ENCODE measurements at regions not wholly inside any gene's neighbourhood (a gene's known extent, or its start where the extent isn't known, plus 50 kb on each side); places are given as distances from the start of the nearest gene placed in this dataset.

GRCh38 chr6:12507636-12508035 lies 208.9 kb upstream of the PHACTR1 start:
- Histone ChIP-seq H3K9me3 (ENCODE audit: low read depth, low read length, poor library complexity, severe bottlenecking) (no peaks in the 10 kb centered on the region), H3K36me3 (ENCODE audit: insufficient read depth, low read length, poor library complexity, severe bottlenecking) (no peaks in the 10 kb centered on the region), H3K27me3 (replicated peaks; ENCODE audit: insufficient read depth, low read depth, low read length, poor library complexity) (no peaks in the 10 kb centered on the region), H3K27ac (ENCODE audit: low read depth, low read length, poor library complexity, severe bottlenecking) (no peak overlapping the region), H3K4me3 (ENCODE audit: low read depth, low read length, poor library complexity, severe bottlenecking) (no peak overlapping the region), H3K4me1 (ENCODE audit: insufficient read depth, low read length, poor library complexity, severe bottlenecking) (no peaks in the 10 kb centered on the region)
- BruUV-seq (replicated peaks) = no TSS peak
- no peak for TF ChIP-seq CTCF (conservative IDR thresholded peaks at IDR 0.05; ENCODE audit: low read depth, low read length)
- intact Hi-C loops (cut with micrococcal nuclease; ENCODE audit: unreplicated experiment) = no loop called here
- ChIA-PET POLR2A (ENCODE audit: low non-redundant PET) (no interaction called here), CTCF (no interaction called here)
- no peak for DNase-seq (ENCODE audit: low spot score)

GRCh38 chr6:12508553-12508952 lies 208.0 kb upstream of the PHACTR1 start:
- TF ChIP-seq CTCF (conservative IDR thresholded peaks at IDR 0.05; ENCODE audit: low read depth, low read length) (no peak), EZH2 (IDR thresholded peaks at IDR 0.05; ENCODE audit: borderline replicate concordance, low read depth, low read length, poor library complexity, severe bottlenecking) (no peak)
- no peak overlapping the region for H3K4me3 ChIP-seq (ENCODE audit: low read depth, low read length, poor library complexity, severe bottlenecking)
- BruUV-seq (replicated peaks) = no TSS peak
- H3K27ac ChIP-seq (ENCODE audit: low read depth, low read length, poor library complexity, severe bottlenecking) = no peak overlapping the region
- DNase-seq (ENCODE audit: low spot score) = no peak
- H3K36me3 ChIP-seq (ENCODE audit: insufficient read depth, low read length, poor library complexity, severe bottlenecking) = no peaks in the 10 kb centered on the region
- intact Hi-C loops (cut with micrococcal nuclease; ENCODE audit: unreplicated experiment) = no loop called here
- H3K9me3 ChIP-seq (ENCODE audit: low read depth, low read length, poor library complexity, severe bottlenecking) = no peaks in the 10 kb centered on the region
- H3K27me3 ChIP-seq (replicated peaks; ENCODE audit: insufficient read depth, low read depth, low read length, poor library complexity) = no peaks in the 10 kb centered on the region
- ChIA-PET POLR2A (ENCODE audit: low non-redundant PET) (no interaction called here), CTCF (no interaction called here)
- no peaks in the 10 kb centered on the region for H3K4me1 ChIP-seq (ENCODE audit: insufficient read depth, low read length, poor library complexity, severe bottlenecking)

GRCh38 chr6:12509060-12509459 lies 207.5 kb upstream of the PHACTR1 start:
- POLR2A ChIA-PET (ENCODE audit: low non-redundant PET) = no interaction called here
- no peak overlapping the region for H3K27ac ChIP-seq (ENCODE audit: low read depth, low read length, poor library complexity, severe bottlenecking)
- CTCF ChIA-PET = no interaction called here
- intact Hi-C loops (cut with micrococcal nuclease; ENCODE audit: unreplicated experiment) = no loop called here
- H3K9me3 ChIP-seq (ENCODE audit: low read depth, low read length, poor library complexity, severe bottlenecking) = no peaks in the 10 kb centered on the region
- TF ChIP-seq CTCF (conservative IDR thresholded peaks at IDR 0.05; ENCODE audit: low read depth, low read length) = no peak
- no peak for TF ChIP-seq EZH2 (IDR thresholded peaks at IDR 0.05; ENCODE audit: borderline replicate concordance, low read depth, low read length, poor library complexity, severe bottlenecking)
- BruUV-seq (replicated peaks) = no TSS peak
- H3K27me3 ChIP-seq (replicated peaks; ENCODE audit: insufficient read depth, low read depth, low read length, poor library complexity) = no peaks in the 10 kb centered on the region
- no peak overlapping the region for H3K4me3 ChIP-seq (ENCODE audit: low read depth, low read length, poor library complexity, severe bottlenecking)
- DNase-seq (ENCODE audit: low spot score) = no peak
- no peaks in the 10 kb centered on the region for H3K4me1 ChIP-seq (ENCODE audit: insufficient read depth, low read length, poor library complexity, severe bottlenecking)
- no peaks in the 10 kb centered on the region for H3K36me3 ChIP-seq (ENCODE audit: insufficient read depth, low read length, poor library complexity, severe bottlenecking)
